NCI-H748 treated with DMSO at 0.1 percent for 48 hours (cell line): ENCODE measurements at regions not wholly inside any gene's neighbourhood (a gene's known extent, or its start where the extent isn't known, plus 50 kb on each side); places are given as distances from the start of the nearest gene placed in this dataset.
"Not testable (repeated sequence)": the region's sequence is repeated elsewhere in the genome, so short reads cannot be mapped to it uniquely, and the experiment has no call there.

Experiments used
- DNase-seq: peaks from one replicate; lab custom pipeline; 2025; lab: John Stamatoyannopoulos, UW

DNA sequence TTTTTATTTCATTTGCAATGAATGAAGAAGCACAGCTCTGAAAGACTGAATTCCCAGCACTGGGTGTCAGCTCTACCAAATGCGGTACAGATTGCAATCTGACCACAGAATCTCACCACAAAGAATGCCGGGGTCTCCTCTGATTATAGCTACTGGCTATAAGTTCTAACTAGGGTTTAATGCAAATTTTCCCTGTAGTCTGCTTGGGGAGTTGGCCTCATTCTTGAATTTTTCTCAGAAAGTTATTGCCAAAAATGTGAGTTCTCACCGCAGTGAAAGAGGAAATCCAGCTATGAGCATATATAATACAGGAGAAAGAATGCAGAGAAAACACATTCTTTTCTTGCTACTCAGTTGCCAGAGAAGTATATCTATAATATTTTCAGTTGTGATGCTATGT lies 1255.7 kb upstream of the LRRTM3 start:
- no peak for DNase-seq

DNA sequence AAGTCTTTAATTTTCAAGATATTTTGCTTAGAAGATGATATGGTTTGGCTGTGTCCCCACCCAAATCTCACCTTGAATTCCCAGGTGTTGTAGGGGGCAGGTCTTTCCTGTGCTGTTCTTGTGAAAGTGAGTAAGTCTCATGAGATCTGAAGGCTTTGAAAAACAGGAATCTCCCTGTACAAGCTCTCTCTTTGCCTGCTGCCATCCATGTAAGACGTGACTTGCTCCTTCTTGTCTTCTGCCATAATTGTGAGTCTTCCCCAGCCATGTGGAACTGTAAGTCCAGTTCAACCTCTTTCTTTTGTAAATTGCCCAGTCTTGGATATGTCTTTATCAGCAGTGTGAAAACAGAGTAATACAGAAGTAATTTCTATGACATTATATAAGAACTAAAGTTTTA lies 1255.2 kb upstream of the LRRTM3 start:
- DNase-seq: not testable (repeated sequence)

DNA sequence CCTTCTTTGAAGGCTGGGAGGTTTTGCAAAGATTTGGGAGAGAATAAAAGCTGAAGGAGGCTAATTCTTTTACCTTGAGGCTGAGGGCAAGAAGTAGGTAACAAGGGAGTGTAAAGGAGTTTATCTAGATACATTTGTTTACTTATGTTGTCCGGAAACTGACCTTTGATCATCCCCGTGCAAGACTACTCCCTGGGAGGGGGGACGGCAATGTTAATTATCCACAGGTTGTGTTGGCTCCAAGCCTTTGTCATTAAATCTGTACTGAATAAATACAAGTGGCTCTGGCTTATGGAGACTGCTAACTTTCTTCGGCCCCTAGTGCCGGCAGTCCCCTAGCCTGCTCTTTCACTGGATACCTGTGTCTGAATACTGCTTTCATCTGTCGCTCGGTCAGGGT lies 1250.6 kb upstream of the LRRTM3 start:
- DNase-seq: no peak

DNA sequence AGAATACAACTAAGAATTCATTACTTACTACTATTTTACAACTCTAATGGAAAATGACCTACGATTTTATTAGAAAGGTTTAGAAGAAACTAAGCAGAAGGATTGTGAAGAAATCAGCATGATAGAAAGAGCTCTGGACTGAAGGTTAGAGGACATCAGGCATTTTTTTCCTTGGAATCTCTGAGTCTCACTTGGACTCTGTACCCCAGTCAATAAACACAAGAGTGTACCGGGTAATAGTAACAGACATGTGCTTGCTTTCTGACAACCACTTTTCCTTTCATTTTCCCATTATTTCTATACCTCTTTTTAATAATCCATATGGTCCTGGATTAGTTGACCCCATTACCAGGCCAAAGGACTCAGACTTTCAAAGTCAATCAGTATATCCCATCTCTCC lies 1240.9 kb upstream of the LRRTM3 start:
- DNase-seq: no peak

DNA sequence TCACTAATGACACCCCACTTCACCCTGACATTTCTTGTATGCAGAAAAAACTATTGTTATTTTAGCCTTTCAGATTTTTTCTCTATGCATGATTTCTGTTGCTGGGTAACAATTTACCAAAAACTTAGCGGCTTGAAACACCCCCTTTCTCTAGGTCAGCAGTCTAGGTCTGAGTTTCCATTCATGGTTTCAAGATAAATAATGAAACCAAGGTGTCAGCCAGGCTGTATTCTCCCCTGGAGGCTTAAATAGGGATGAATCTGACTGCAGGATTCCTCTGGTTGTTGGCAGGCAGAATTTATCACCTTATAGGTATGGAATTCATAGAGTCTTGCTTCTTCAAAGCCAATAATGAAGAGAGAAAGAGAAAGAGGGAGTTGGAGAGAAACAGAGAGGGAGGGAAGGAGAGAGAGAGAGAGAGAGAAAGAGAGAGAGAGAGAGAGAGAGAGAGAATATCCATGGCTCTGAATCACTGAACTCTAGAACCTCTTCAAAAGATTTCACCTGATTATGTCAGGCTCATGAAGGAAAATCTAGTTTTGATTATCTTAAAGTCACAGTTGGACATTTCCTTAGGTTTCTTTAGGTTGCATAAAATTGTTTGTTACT lies 1224.6 kb upstream of the LRRTM3 start:
- DNase-seq: no peak

DNA sequence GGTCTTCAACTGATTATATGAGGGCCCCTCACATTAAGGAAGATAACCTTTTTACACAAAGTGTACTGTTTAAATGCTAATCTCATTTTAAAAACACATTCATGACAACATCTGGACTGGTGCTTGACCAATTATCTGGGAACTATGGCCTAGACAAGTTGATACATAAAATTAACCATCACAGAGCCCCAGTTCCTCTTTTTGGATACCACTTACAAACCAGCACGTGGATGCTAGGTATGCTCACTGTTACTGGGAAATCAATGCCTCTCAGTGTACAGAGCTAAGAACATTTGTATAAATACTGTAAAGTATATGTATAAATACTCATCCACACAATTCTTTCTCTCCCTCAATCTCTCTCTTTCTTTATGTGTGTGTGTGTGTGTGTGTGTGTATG lies 1217.8 kb upstream of the LRRTM3 start:
- no peak for DNase-seq

DNA sequence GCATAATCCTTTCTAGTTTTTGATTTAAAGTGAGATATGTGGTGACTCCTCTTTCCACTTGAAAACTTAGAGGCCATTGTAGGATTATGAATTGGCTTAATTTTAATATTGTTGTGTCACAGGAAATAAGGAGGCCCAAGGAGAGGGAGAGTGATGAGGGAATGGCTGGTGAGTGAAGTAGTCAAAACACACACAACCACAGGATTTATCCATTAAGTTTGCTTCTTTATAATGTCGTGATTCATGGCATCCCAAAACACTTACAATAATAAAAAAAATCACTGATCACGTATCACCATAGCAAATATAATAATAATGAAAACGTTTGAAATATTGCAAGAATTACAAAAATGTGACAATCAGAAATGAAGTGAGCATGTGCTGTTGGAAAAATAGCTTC lies 1215.5 kb upstream of the LRRTM3 start:
- no peak for DNase-seq

DNA sequence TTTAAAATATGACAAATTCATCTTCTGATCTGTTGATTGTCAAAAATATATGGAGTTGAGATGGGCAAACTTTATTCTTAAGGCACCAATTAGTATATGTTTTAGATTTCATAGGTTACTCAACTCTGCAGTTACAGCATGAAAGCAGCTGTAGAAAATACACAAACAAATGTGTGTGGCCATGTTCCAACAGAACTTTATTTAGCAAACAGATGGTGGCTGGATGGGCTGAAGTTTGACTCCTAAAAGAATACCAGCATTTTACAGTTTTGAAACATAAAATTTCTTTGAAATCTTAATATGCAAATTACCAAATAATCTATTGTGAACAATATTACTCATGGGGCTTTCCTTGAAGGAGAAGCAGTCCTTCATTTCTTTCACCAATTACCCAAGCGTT lies 1206.0 kb upstream of the LRRTM3 start:
- DNase-seq: no peak

DNA sequence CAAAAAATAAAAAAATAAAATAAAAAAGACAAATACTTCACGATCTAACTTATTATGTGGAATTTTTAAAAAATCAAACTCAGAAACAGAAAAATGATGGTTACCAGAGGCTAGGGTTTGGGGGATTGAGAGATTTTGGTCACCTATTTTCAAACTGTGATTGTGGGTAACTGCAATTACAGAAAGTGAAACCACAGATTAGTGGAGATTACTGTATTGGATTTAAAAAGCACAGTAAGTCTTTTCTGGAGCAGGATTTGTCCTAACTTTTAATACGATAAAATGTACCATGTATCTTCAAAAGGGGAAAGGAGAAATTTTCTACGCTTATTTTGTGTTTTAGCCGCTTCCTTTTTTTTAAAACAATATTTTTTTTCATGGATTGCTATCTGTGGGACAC lies 1204.9 kb upstream of the LRRTM3 start:
- DNase-seq: no peak

DNA sequence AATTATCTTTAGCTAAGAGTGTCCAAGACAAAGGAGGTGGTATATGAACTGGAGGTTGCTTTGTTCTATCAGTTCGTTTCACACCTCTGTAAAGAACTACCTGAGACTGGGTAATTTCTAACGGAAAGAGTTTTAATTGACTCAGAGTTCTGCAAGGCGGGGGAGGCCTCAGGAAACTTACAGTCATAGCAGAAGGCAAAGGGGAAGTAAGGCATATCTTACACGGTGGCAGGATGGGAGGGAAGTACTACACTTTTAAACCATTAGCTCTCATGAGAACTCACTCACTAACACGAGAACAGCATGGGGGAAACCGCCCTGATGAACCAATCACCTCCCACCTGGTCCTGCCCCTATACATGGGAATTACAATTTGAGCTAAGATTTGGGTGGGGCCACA lies 1202.3 kb upstream of the LRRTM3 start:
- no peak for DNase-seq

DNA sequence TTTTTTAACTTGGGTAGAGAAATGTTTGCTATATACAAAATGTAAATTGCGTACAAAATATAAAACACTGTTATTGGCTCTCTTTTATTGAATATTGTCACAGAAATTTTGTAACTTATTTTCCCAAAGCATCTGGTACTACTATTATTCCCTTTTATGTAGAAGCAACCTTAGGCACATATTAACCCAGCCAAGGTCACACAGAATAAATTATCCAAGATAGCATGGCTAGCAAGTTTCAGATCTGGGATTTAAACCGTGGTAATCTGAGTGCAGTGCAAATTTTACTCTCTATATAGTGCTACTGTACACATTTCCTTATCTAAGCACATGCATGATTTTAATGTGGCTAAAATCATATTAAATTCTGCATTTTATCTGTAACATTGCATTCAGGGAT lies 1190.5 kb upstream of the LRRTM3 start:
- DNase-seq: no peak

DNA sequence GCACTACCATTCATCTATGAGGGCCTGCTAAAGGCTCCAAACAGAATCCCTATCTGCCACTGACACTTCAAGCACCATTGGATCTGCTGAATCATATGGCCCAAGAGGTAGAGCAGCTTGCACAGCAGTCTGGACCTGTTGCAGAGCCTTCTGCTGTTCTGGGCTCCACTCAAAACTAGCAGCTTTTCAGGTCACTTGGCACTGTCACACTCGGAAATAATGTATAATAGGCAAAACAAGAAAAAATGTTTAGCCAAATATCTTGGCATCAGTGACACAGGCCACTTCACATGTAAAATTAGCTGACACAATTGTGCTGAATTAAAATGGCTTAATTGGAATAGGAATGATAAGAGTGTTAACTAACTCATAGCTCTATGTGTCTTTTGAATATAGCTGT lies 1182.9 kb upstream of the LRRTM3 start:
- DNase-seq: no peak

DNA sequence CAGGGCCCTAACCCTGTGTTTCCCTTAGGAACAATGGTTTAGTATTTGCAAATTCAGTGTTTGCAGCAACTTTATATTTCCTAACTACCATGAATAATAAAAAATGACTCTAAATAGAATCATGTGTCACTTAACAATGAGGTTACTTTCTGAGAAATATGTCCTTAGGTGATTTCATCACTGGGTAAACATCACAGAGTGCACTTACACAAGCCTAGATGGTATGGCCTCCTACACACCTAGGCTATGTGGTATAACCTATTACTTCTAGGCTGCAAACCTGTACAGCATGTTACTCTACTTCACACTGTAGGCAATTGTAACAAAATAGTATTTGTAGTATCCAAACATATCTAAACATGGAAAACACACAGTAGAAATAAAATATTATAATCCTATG lies 1174.6 kb upstream of the LRRTM3 start:
- DNase-seq: no peak

DNA sequence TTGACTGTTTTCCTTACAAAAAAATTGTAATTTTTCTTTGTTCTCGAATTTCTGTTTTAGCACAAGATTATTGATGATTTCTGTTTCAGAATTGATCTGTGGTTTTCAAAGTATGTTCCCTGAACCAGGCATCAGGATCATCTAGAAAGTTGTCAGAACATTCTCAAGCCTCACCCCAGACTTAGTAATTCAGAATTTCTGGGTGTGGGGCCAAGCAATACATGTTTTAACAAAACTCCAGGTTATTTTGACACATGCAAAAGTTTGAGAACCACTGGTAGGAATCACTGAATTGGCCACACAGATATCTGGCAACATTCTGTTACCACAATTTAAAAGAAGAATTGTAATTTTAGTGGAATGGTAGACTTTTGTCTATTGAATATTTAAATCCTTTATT lies 1173.9 kb upstream of the LRRTM3 start:
- no peak for DNase-seq

DNA sequence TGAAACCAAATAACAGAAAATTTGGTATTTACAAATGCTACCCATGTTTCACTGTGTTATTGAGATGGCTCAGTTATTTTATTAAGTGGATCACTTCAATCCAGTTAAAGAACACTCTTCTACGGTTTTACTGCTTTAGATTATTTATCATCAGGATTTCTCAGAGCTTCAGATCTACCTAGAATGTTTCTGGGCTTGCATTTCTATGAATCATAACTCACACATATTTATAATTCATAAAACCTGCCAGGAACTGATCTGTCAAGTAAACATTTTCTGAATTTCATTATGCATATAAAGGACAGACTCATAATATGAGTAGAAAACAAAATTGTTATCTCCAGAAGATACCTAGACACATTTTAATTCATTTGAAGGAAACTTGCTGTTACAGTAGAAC lies 1172.3 kb upstream of the LRRTM3 start:
- DNase-seq: no peak

DNA sequence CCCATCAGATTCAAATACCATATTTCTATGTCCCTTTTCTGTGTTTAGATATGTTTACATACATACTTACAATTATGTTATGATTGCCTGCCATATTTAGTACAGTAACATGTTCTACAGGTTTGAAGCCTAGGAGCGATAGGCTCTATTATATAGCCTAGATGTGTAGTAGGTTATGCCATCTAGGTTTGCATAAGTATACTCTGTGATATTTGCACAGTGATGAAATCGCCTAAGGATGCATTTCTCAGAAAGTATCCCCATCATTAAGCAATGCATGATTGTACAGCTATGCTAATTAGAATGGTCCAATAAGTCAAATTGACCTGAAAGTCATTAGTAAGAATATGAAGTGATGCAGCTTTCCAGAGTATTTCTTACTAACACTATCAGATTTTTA lies 1171.7 kb upstream of the LRRTM3 start:
- DNase-seq: no peak

DNA sequence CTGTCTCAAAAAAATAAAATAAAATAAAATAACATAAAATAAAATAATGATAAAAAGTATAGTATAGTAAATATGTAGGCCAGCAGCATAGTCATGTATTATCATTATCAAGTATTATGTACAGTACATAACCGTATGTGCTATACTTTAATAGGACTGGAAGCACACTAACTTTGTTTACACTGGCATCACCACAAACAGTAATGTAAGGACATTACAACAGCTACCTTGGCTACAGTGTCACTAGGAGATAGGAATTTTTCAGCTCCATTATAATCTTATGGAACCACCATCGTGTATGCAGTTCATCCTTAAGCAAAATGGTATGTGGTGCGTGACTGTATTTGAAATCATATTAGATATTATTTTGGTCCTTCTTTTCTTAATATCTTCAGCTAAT lies 1163.5 kb upstream of the LRRTM3 start:
- no peak for DNase-seq

DNA sequence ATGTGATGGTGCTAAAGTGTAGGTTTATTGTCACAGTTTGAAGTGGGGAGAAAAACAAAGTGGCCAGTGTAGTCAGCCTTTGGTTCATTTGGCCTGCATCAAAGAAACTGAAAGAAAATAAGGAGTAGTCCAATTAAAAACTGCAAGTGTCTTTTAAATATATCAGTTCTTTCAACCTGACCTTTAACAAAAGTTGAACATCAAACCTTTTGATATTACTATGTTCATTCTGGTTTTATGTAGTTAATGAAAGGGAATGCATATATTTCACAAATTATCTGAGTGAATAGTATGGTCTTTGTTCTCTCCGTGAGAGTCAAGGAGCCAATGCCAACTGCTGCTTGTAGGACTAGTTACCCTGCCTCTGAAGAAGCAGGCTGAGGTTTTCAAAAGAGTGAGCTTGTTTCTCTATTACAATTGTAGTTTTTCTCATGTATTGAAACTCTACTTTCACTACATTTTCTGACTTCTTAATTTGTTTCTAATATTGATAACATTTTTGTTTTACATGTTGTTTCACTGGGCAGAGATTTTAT lies 1160.8 kb upstream of the LRRTM3 start:
- no peak for DNase-seq

DNA sequence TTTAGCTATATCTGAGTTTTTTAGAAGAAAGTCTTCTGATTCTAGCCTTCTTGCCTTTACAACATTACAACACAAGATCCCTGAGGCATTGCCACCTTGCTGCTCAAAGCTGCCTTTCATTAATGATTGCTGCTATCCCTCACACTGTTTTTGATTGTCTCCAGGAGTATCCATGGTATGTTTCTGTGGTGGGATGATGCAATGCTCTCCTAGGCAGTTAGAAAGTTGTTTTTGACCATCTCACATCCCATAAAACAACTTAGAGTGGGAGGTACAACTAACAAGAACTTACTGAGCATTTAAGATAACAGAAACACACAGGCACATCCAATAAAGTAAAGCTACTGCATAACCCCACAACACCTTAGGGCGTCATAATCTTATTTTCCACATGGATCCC lies 1156.0 kb upstream of the LRRTM3 start:
- no peak for DNase-seq

DNA sequence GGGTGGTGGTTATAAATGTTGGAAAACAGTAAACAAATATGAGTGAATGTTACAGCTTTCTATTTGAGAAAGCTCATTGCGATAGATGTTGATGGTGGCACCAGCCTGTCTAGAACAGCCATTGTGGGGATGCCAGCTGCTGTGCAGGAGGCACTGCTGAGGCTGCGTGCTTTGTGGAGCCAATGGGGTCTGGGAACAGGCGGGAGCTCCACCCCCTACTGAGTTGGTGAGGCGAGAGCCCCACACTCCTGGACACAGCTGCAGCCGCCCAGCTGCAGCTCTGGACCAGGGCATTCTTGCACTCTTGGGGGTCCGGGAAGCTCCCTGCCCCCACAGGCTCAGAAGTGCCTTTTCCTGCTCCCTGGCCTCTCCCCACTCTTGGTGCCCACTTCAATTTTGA lies 1147.1 kb upstream of the LRRTM3 start:
- no peak for DNase-seq

DNA sequence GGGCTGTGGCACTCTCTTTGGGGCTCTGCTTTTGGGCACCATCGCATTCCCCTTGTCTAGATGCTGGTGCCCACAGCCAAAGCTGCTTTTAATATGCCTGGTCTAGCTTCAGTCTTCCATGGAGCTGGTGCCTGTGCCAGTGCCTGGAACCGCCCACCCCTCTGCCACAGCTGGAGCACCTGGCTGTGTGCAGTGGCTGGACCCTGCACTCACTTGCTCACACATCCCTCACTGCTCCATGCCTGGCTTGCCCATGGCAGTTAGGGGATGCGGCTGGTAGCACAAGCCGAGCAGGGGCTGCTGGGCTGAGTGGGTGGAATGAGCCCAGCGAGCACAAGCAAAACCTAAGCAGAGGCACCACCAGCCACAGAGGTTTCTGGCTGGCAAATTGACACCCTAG lies 1145.9 kb upstream of the LRRTM3 start:
- no peak for DNase-seq

DNA sequence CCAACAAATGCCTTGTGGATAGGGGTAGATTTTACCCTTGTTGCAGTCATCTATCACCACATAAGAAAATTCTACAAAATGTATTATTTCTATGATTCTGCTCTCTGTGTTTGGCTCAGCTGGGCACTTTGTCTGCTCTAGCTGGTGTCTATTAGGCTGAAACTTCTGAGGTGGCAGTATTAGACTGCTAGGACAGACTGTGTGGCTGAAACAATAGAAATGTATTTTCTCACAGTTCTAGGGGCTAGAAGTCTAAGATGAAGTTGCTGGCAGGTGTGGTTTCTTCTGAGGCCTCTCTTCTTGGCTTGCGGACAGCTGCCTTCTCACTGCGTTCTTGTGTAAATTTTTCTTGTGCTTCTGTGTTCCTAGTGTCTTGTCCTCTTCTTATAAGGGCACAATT lies 1139.6 kb upstream of the LRRTM3 start:
- no peak for DNase-seq

DNA sequence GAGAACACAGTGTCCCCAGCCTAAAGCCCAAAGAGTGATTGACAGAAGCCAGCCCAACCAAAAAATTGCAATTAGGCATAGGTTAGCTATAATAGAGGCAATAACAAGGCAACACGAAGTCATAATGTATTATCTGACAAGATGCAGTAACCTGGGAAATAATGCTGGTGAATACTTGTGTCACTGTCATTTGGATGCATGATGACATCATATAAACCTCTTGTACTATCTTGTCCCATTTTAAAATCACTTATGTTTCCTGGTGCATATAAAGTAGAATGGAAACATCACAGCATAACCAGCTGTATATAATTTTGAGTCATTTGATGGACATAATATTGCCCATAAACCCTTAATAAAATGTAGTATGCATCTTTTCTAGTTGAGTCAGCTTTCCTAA lies 1138.3 kb upstream of the LRRTM3 start:
- DNase-seq: no peak

DNA sequence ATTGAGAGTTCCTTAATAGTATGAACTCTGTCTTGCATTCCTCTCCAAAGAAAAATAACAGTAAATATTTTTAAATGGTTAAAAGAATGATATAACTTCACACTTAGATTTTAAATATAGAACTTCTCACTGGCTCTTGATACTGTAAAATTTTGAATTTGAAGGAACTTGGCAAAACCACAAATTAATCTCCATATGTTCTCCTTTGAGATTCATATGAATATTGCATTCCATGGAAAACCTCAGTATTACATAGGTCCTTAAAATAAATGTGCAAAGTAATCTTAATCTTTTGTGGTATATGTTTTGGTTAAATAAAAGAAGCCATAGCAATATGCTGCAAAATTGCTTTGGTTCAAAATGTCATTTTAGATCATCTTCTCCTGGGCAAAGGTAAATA lies 1137.6 kb upstream of the LRRTM3 start:
- DNase-seq: no peak

DNA sequence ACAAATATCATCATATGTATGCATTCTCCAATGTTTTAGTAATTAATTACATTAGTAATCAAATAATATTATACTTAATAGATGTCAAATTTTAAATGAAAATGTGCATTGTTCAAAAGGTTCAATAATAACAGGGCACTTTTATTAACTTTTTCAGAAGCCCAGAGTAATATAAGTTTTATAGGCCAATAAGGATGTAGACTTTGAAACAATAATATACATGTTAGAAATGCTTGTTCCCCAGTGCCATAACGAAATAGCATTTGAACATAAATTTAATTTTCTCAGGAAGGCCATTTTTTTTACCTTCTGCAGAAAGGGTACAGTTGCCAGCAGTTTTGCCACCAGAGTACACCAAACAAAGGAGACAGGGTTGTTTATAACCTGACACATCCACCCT lies 1133.9 kb upstream of the LRRTM3 start:
- DNase-seq: no peak
